Caco-2 (cell line): ENCODE measurements at regions not wholly inside any gene's neighbourhood (a gene's known extent, or its start where the extent isn't known, plus 50 kb on each side); places are given as distances from the start of the nearest gene placed in this dataset.

Experiments
- BruUV-seq: library from RNA; stranded (reverse); fragments of 400-500 nt; replicated peaks from 2 replicates; lab custom pipeline; 2021; lab: Mats Ljungman, UMichigan
- CTCF ChIA-PET: fragments of 300-600 bp; sonication (Branson Sonifier 250); formaldehyde crosslinking; loops from one replicate; lab custom pipeline; 2022; ENCODE audit warnings: antibody characterized with exemption; lab: Charles Lee
- POLR2A ChIA-PET: fragments of 300-600 bp; sonication (Branson Sonifier 250); formaldehyde crosslinking; loops from one replicate; lab custom pipeline; 2022; ENCODE audit warnings: antibody characterized with exemption; lab: Charles Lee
- DNase-seq, 2 experiments: peaks; one replicate each; pipeline versions ENCODE4 v3.0.0 to v3.0.0-alpha.2; 2020 to 2022
- H3K27me3 ChIP-seq: replicated peaks from 2 replicates; pipeline ENCODE4 v1.6.0; 2011; ENCODE audit warnings: low read length; ENCODE audit not compliant: control insufficient read depth, insufficient read depth
- H3K36me3 ChIP-seq: 2 replicates; pipeline ENCODE4 v1.5.1; 2011; ENCODE audit warnings: low read length; ENCODE audit not compliant: control insufficient read depth, insufficient read depth
- H3K4me1 ChIP-seq: fragments of 250-450 bp; sonication (Bioruptor Pico); 2 replicates; pipeline ENCODE4 v1.5.1; 2020; ENCODE audit warnings: mild to moderate bottlenecking
- H3K4me3 ChIP-seq: 2 replicates; pipeline ENCODE4 v1.5.1; 2011; ENCODE audit warnings: low read depth, mild to moderate bottlenecking, control low read depth, low read length
- H3K9me3 ChIP-seq: fragments of 250-450 bp; sonication (Bioruptor Pico); 2 replicates; pipeline ENCODE4 v1.5.1; 2020; ENCODE audit warnings: mild to moderate bottlenecking, moderate library complexity
- H3K27ac Mint-ChIP-seq: one replicate; pipeline ENCODE4 v1.8.0; 2022; ENCODE audit warnings: mixed read lengths; ENCODE audit not compliant: unreplicated experiment
- H3K27me3 Mint-ChIP-seq: one replicate; pipeline ENCODE4 v1.8.0; 2022; ENCODE audit warnings: mixed read lengths; ENCODE audit not compliant: insufficient read depth, unreplicated experiment
- H3K36me3 Mint-ChIP-seq: one replicate; pipeline ENCODE4 v1.8.0; 2022; ENCODE audit warnings: mild to moderate bottlenecking, mixed read lengths; ENCODE audit not compliant: insufficient read depth, unreplicated experiment
- H3K4me1 Mint-ChIP-seq: one replicate; pipeline ENCODE4 v1.8.0; 2022; ENCODE audit warnings: low read depth, mixed read lengths; ENCODE audit not compliant: unreplicated experiment
- H3K4me3 Mint-ChIP-seq: one replicate; pipeline ENCODE4 v1.8.0; 2022; ENCODE audit warnings: mild to moderate bottlenecking, moderate library complexity, mixed read lengths; ENCODE audit not compliant: unreplicated experiment
- H3K9me3 Mint-ChIP-seq: one replicate; pipeline ENCODE4 v1.8.0; 2022; ENCODE audit warnings: mixed read lengths; ENCODE audit not compliant: unreplicated experiment
- CTCF ChIP-seq, 2 experiments: fragments of 200-600 bp in 1 of 2; IDR thresholded peaks; 1 replicate in 1 of 2; 2 replicates in 1 of 2; pipeline versions ENCODE4 v1.5.1 to v1.8.0; 2011 to 2022; ENCODE audit warnings: antibody characterized with exemption in 1 of 2, control low read depth in 1 of 2, inconsistent platforms in 1 of 2, low read depth in 1 of 2, low read length in 1 of 2, mild to moderate bottlenecking in 1 of 2, moderate library complexity in 1 of 2; ENCODE audit not compliant: insufficient read depth in 1 of 2, severe bottlenecking in 1 of 2, unreplicated experiment in 1 of 2
- intact Hi-C: fragments of 100-400 bp; cut with micrococcal nuclease; formaldehyde crosslinking; loops from one replicate; pipeline ENCODE4 v1.10.0; 2022; ENCODE audit not compliant: unreplicated experiment

DNA sequence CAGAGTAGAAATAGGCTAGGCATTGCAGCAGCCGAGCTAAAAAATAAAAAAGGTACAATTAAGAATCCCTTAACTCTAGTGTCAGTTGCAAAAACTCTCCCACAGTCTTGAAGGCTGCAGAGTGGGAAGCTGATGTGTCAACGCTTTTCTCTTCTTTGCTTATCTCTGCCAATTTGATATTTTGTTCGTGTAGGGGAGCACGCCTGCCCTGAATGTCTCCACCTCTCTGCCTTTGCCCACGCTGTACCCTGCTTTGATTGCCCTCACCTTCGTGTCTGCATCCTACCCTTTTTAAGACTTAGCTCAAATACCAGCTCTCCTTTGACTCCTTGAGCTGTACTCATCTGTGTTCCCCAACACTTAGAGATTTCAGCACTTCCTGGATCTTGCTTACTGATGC, 155.4 kb upstream of the CADPS start:
- no peaks in the 10 kb centered on the region for H3K9me3 ChIP-seq
- Mint-ChIP-seq H3K4me1 (no peaks in the 10 kb centered on the region), H3K36me3 (no peaks in the 10 kb centered on the region), H3K9me3 (no peaks in the 10 kb centered on the region), H3K27me3 (peaks cover 3% of the 10 kb centered on the region), H3K27ac (no peak overlapping the region), H3K4me3 (no peak overlapping the region)
- no peaks in the 10 kb centered on the region for H3K4me1 ChIP-seq
- POLR2A ChIA-PET: no interaction called here
- H3K4me3 ChIP-seq: no peak overlapping the region
- no peaks in the 10 kb centered on the region for H3K36me3 ChIP-seq
- CTCF ChIA-PET: no interaction called here
- no peaks in the 10 kb centered on the region for H3K27me3 ChIP-seq
- no TSS peak for BruUV-seq
- no peak for TF ChIP-seq CTCF (IDR thresholded peaks at IDR 0.05; ENCODE audit: insufficient read depth in 1 of 2, low read depth in 1 of 2, low read length in 1 of 2, severe bottlenecking in 1 of 2, unreplicated experiment in 1 of 2)
- no peak for DNase-seq
- intact Hi-C loops: no loop called here

DNA sequence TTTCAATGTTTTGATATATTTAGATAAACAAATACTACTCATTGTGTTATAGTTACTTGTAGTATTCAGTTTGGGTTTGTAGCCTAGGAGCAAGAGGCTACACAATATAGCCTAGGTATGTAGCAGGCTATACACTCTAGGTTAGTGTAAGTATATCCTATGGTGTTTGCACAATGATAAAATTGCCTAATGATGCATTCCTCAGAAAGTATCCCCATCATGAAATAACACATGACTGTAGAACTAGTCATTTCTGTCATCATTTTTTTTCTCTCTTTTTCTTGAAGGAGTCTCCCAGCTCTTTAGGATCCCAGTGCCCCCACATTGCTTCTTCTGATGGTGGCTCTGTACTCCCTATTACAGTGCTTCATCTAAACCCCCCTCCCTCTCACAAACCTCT, 157.7 kb upstream of the CADPS start:
- Mint-ChIP-seq H3K27ac (no peak overlapping the region), H3K4me3 (no peak overlapping the region), H3K4me1 (no peaks in the 10 kb centered on the region), H3K27me3 (peaks cover 3% of the 10 kb centered on the region), H3K9me3 (no peaks in the 10 kb centered on the region), H3K36me3 (no peaks in the 10 kb centered on the region)
- POLR2A ChIA-PET: no interaction called here
- Histone ChIP-seq H3K27me3 (no peaks in the 10 kb centered on the region), H3K9me3 (no peaks in the 10 kb centered on the region), H3K4me1 (no peaks in the 10 kb centered on the region), H3K4me3 (no peak overlapping the region), H3K36me3 (no peaks in the 10 kb centered on the region)
- BruUV-seq: no TSS peak
- intact Hi-C loops: no loop called here
- no peak for DNase-seq
- no peak for TF ChIP-seq CTCF (IDR thresholded peaks at IDR 0.05; ENCODE audit: insufficient read depth in 1 of 2, low read depth in 1 of 2, low read length in 1 of 2, severe bottlenecking in 1 of 2, unreplicated experiment in 1 of 2)
- CTCF ChIA-PET: no interaction called here

- no peak for DNase-seq
- ChIA-PET POLR2A (no interaction called here), CTCF (no interaction called here)
- Mint-ChIP-seq H3K4me3 (no peak overlapping the region), H3K27me3 (peaks cover 4% of the 10 kb centered on the region), H3K27ac (no peak overlapping the region), H3K9me3 (no peaks in the 10 kb centered on the region), H3K4me1 (no peaks in the 10 kb centered on the region), H3K36me3 (no peaks in the 10 kb centered on the region)
- H3K4me1 ChIP-seq: no peaks in the 10 kb centered on the region
- no peak overlapping the region for H3K4me3 ChIP-seq
- no peaks in the 10 kb centered on the region for H3K9me3 ChIP-seq
- BruUV-seq: no TSS peak
- no peaks in the 10 kb centered on the region for H3K36me3 ChIP-seq
- no peak for TF ChIP-seq CTCF (IDR thresholded peaks at IDR 0.05; ENCODE audit: insufficient read depth in 1 of 2, low read depth in 1 of 2, low read length in 1 of 2, severe bottlenecking in 1 of 2, unreplicated experiment in 1 of 2)
- no peaks in the 10 kb centered on the region for H3K27me3 ChIP-seq
- intact Hi-C loops: no loop called here
Observed at GRCh38 chr3:63034101-63034500, 158.9 kb upstream of the CADPS start.
